Right lung (tissue), 2 donors: ENCODE measurements at regions not wholly inside any gene's neighbourhood (a gene's known extent, or its start where the extent isn't known, plus 50 kb on each side); places are given as distances from the start of the nearest gene placed in this dataset.
A peak's percentile ranks its signal among the peaks of the same experiment; 100 is the strongest.

Experiments used
- DNase-seq, 2 donors: peaks; one replicate each; pipeline ENCODE4 v3.0.0-alpha.2; 2013

DNA sequence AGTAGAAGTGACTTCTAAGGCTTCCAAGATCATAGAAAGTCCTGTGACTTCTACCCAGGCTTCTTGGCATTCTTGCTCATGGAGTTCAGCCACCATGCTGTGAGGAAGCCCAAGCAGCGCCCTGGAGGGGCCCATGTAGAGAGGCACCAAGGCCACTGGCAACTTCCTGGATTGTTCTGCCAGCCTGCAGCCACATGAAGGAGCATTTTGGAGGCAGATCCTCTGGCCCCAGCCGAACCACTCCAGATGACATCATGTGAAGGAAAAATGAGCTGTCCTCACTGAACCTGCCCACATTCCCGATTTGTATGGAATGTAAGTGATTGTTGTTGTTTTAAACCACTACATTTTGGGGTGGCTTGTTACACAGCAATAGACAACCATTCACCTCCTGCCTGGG lies 51.5 kb upstream of the MNX1 start:
- no peak for DNase-seq

GRCh38 chr7:157065046-157065445 lies 54.6 kb upstream of the MNX1 start:
- DNase-seq, result no peak

DNA sequence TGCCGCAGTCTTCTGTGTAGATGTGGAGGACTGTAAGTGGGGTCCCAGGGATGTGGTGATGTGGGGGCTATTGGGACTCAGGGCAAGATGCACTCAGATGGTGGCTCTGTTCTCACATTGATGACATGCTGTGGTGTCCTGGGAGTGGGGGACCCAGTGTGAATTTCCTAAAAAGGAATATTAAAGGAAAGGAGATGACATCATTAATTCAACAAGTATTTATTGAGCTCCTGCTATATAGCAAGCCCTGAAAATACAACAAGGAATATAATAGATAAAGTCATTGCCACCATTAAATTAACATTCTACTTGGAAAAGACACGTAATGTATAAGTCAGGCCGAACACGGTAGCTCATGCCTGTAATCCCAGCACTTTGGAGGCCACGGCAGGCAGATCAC lies 61.9 kb upstream of the MNX1 start:
- no peak for DNase-seq

- DNase-seq, result no peak
Observed at GRCh38 chr7:157073335-157073734, 62.9 kb upstream of the MNX1 start.

DNA sequence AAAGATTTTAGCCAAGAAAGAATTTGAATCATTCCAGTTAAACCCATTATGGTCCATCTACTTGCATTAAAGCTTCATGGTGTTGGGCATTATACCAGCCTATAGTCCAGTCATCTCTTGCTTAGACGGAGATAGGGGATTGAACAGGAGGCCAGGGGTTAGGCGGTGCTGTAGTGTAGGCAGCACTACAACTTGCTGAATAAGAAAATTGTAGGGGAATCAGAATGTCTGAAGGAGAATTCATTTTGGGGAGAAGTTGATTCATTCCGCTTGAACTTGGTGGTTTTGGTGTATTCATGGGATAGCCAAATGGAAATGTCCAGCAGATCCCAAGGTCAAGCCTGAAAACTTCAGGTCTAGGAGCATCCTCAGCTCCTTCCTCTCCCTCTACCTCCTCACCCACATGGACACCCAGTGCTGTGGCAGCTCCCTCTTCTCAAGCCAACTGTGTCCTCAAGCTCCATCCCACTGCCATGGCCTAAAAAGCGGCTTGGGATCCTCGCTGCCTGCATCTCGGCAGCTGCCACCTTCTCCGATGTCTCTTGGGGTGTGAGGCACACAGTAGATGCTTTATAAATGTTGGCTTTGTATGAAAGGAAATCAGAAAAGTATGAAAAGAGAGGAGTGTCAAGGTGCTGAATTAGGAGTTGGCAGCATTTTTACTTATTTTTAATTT lies 63.6 kb upstream of the MNX1 start:
- DNase-seq, result no peak

- no peak for DNase-seq
Observed at GRCh38 chr7:157076466-157076865, 62.3 kb upstream of the UBE3C start.

GRCh38 chr7:157077021-157077420 lies 61.7 kb upstream of the UBE3C start:
- no peak for DNase-seq

GRCh38 chr7:157077986-157078644 lies 60.6 kb upstream of the UBE3C start:
- peak in 1 of 2 donors; percentile 2 for DNase-seq

DNA sequence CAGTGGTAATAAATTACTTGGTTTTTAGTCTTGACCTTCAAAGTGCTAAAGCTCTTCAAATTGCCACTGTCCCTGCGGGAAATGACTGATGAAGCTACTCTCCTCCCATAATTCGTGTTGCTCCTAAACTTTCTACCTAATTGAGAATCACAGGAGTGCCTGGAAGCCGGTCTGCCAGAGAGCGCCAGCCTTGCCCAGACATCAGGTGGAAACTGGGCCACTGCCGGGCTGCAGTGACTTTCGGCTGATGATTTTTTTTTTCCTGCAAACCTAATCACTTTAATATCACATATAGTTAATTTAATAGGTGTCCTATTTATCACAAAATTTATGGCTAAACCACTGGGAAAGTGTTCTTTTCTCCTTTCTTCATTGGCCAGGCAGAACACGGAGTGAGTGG lies 59.6 kb upstream of the UBE3C start:
- DNase-seq, result no peak

- DNase-seq, result no peak
Observed at GRCh38 chr7:157080111-157080730, 58.5 kb upstream of the UBE3C start.

DNA sequence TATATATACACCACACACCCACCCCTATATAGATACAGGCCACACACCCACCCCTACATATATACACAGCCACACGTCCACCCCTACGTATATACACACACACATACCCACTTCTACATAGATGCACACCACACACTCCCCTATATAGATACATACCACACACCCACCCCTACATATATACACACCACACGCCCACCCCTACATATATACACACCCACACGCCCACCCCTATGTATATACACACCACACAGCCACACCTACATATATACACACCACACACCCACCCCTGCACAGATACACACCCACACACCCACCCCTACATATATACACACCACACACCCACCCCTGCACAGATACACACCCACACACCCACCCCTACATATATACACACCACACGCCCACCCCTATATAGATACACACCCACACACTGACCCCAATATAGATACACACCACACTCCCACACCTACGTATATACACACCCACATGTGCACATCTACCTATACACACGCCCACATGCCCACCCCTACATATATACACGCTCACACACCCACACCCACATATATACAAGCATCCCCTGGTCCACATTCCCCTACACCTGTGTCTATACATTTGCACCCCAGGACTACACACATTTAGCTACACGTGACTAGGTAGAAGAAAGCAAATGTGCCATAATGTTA lies 52.1 kb upstream of the UBE3C start:
- DNase-seq, result no peak

- no peak for DNase-seq
Observed at GRCh38 chr7:157087646-157088045, 51.1 kb upstream of the UBE3C start.

- no peak for DNase-seq
Observed at GRCh38 chr7:157088136-157088535, 50.6 kb upstream of the UBE3C start.
